ENCODE measurements at regions not wholly inside any gene's neighbourhood (a gene's known extent, or its start where the extent isn't known, plus 50 kb on each side); places are given as distances from the start of the nearest gene placed in this dataset.
A peak's percentile ranks its signal among the peaks of the same experiment; 100 is the strongest.

GRCh38 chr14:99095369-99095768 is 176.6 kb downstream of the BCL11B start:
- DNase-seq = no peak

- no peak for DNase-seq
These were observed 173.8 kb downstream of the BCL11B start for GRCh38 chr14:99098199-99098598.

- no peak for DNase-seq
These were observed 172.8 kb downstream of the BCL11B start for GRCh38 chr14:99099051-99099787.

- DNase-seq = peak; percentile 24
These were observed 171.3 kb downstream of the BCL11B start for GRCh38 chr14:99100497-99101270.

- DNase-seq = peak; percentile 35
These were observed 170.0 kb downstream of the BCL11B start for GRCh38 chr14:99101855-99102461.

- DNase-seq = no peak
These were observed 155.2 kb downstream of the BCL11B start for GRCh38 chr14:99116741-99117295.

- DNase-seq = no peak
These were observed 154.3 kb downstream of the BCL11B start for GRCh38 chr14:99117671-99118045.

- peak; percentile 72 for DNase-seq
These were observed 153.8 kb downstream of the BCL11B start for GRCh38 chr14:99118046-99118721.

- DNase-seq = no peak
These were observed 153.1 kb downstream of the BCL11B start for GRCh38 chr14:99118946-99119345.
